LNCAP (cell line): ENCODE measurements at regions not wholly inside any gene's neighbourhood (a gene's known extent, or its start where the extent isn't known, plus 50 kb on each side); places are given as distances from the start of the nearest gene placed in this dataset.

Experiments
- TF ChIP-seq, protein P1 (sequence below): fragments of 450-650 bp; IDR thresholded peaks from 2 replicates; pipeline ENCODE4 v1.5.1; 2017; ENCODE audit warnings: mild to moderate bottlenecking

- TF ChIP-seq, protein P1, sequence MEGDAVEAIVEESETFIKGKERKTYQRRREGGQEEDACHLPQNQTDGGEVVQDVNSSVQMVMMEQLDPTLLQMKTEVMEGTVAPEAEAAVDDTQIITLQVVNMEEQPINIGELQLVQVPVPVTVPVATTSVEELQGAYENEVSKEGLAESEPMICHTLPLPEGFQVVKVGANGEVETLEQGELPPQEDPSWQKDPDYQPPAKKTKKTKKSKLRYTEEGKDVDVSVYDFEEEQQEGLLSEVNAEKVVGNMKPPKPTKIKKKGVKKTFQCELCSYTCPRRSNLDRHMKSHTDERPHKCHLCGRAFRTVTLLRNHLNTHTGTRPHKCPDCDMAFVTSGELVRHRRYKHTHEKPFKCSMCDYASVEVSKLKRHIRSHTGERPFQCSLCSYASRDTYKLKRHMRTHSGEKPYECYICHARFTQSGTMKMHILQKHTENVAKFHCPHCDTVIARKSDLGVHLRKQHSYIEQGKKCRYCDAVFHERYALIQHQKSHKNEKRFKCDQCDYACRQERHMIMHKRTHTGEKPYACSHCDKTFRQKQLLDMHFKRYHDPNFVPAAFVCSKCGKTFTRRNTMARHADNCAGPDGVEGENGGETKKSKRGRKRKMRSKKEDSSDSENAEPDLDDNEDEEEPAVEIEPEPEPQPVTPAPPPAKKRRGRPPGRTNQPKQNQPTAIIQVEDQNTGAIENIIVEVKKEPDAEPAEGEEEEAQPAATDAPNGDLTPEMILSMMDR: no peak
These were observed 164.8 kb downstream of the WDR11 start for GRCh38 chr10:121015916-121016315.

GRCh38 chr10:121024905-121025584 lies 173.9 kb downstream of the WDR11 start:
- TF ChIP-seq, protein P1: no peak

GRCh38 chr10:121025731-121026130 lies 174.6 kb downstream of the WDR11 start:
- TF ChIP-seq, protein P1: no peak

- TF ChIP-seq, protein P1: no peak
These were observed 176.2 kb downstream of the WDR11 start for GRCh38 chr10:121027371-121027770.

GRCh38 chr10:121032460-121032859 lies 181.3 kb downstream of the WDR11 start:
- TF ChIP-seq, protein P1: no peak

DNA sequence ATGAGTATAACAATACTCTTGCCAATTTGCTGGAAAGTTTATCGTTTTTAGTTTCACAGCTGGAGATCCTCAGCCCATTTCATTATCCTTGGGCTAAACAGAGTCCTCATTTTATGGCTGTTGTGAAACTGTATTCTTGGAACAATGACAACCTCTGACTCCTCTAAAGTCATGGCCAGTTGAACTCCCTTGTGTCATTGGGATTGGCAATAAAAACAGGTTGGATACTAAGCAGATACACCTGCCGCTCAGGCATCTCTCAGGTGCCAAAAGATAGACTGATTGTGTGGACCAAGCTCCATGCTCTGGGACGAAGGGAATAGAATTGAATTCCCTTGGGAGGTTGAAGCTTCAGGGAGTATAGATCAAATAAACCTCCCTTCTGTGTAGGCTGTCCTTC lies 182.2 kb downstream of the WDR11 start:
- TF ChIP-seq, protein P1: no peak

DNA sequence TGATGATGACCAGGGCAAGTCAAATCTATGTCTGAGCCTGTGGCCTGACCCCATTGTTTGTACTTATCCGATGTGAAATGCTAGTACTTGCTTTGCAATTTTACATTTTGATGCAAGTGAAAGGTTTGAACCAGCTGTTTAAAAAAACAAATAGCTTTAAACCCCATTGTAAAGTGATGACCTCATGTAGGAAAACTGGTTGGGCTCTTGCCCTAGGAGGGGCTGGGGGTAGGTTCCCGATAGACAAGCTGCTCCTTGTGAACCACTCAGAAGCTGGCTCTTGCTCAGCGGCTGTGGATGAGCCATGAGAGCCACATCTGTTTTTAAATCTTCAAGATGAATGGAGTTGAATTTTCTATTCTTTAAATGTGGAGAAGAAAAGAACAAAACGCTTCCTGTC lies 185.3 kb downstream of the WDR11 start:
- TF ChIP-seq, protein P1: no peak

- TF ChIP-seq, protein P1: no peak
These were observed 190.3 kb downstream of the WDR11 start for GRCh38 chr10:121041499-121041898.
